ENCODE measurements at regions not wholly inside any gene's neighbourhood (a gene's known extent, or its start where the extent isn't known, plus 50 kb on each side); places are given as distances from the start of the nearest gene placed in this dataset.

DNA sequence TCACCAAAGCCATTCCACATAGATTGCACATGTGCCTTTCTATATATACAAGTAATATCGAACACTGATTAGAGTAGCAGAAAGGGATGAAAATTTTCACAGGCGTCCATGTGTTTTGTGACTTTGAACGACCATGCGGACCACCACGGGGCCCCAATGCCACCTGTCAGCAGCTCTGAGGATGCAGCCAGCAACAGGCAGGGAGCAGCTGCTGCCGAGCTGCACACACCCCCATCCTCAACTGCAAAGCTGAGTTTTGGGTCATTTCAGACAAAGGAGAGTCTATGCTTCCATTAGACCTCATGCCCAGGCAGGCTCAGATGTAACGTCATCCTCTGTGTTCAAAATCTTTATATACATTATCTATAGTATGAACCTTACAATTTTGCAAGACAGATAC is 503.8 kb downstream of the IRX1 start:
- no peaks in the 10 kb centered on the region for H3K9me3 ChIP-seq (ENCODE audit: low read length)
- DNase-seq (ENCODE audit: low spot score): no peak
- no peaks in the 10 kb centered on the region for H3K9me2 ChIP-seq (ENCODE audit: insufficient read depth, low read length)
- CTCF ChIA-PET (ENCODE audit: unreplicated experiment): no interaction called here
- no peak overlapping the region for H3K27ac ChIP-seq (ENCODE audit: low read depth, low read length, poor library complexity, severe bottlenecking)
- no peak for TF ChIP-seq EZH2phosphoT487 (IDR thresholded peaks at IDR 0.05; ENCODE audit: borderline replicate concordance, low read depth, low read length)
- TF ChIP-seq, protein P1, sequence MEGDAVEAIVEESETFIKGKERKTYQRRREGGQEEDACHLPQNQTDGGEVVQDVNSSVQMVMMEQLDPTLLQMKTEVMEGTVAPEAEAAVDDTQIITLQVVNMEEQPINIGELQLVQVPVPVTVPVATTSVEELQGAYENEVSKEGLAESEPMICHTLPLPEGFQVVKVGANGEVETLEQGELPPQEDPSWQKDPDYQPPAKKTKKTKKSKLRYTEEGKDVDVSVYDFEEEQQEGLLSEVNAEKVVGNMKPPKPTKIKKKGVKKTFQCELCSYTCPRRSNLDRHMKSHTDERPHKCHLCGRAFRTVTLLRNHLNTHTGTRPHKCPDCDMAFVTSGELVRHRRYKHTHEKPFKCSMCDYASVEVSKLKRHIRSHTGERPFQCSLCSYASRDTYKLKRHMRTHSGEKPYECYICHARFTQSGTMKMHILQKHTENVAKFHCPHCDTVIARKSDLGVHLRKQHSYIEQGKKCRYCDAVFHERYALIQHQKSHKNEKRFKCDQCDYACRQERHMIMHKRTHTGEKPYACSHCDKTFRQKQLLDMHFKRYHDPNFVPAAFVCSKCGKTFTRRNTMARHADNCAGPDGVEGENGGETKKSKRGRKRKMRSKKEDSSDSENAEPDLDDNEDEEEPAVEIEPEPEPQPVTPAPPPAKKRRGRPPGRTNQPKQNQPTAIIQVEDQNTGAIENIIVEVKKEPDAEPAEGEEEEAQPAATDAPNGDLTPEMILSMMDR (conservative IDR thresholded peaks at IDR 0.05; ENCODE audit: low read length): no peak
- no peaks in the 10 kb centered on the region for H4K20me1 ChIP-seq (ENCODE audit: insufficient read depth, low read length)
- H3K36me3 ChIP-seq (ENCODE audit: insufficient read depth, low read length): no peaks in the 10 kb centered on the region
- H3K79me2 ChIP-seq (ENCODE audit: insufficient read depth, low read depth, low read length): no peaks in the 10 kb centered on the region
- H2AFZ ChIP-seq (ENCODE audit: low read length): no peak overlapping the region
- H3K4me2 ChIP-seq (ENCODE audit: low read length): no peak overlapping the region
- H3K4me3 ChIP-seq (ENCODE audit: low read depth, low read length, poor library complexity, severe bottlenecking): no peak overlapping the region
- no TSS peak for BruUV-seq (replicated peaks)
- intact Hi-C loops (cut with micrococcal nuclease; ENCODE audit: unreplicated experiment): no loop called here
- H3K4me1 ChIP-seq (ENCODE audit: insufficient read depth, low read length, poor library complexity, severe bottlenecking): no peaks in the 10 kb centered on the region
- POLR2A ChIA-PET: no interaction called here

DNA sequence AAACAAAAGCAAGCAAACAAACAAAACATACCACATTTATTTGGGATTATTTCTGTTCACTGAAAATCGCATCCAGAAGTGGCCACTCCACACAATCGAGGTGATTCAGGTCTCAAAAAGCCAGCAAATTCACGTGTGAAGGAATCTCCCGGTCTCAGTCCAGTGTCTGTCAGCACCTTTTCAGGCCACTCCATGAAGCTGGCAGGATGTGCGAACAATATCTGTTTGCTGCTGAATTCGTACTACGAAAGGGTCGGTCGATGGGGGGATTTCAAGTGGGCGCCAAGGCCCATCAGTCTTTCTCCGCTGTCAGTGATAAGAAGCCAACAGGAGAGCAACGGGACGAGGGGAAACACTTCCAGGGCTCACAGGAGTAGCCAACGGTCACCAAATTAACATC is 505.1 kb downstream of the IRX1 start:
- no peaks in the 10 kb centered on the region for H3K9me3 ChIP-seq (ENCODE audit: low read length)
- H3K4me1 ChIP-seq (ENCODE audit: insufficient read depth, low read length, poor library complexity, severe bottlenecking): no peaks in the 10 kb centered on the region
- BruUV-seq (replicated peaks): no TSS peak
- ChIA-PET POLR2A (no interaction called here), CTCF (ENCODE audit: unreplicated experiment) (no interaction called here)
- H3K27ac ChIP-seq (ENCODE audit: low read depth, low read length, poor library complexity, severe bottlenecking): no peak overlapping the region
- H3K4me3 ChIP-seq (ENCODE audit: low read depth, low read length, poor library complexity, severe bottlenecking): no peak overlapping the region
- H3K36me3 ChIP-seq (ENCODE audit: insufficient read depth, low read length): no peaks in the 10 kb centered on the region
- H2AFZ ChIP-seq (ENCODE audit: low read length): no peak overlapping the region
- no peak overlapping the region for H3K4me2 ChIP-seq (ENCODE audit: low read length)
- H4K20me1 ChIP-seq (ENCODE audit: insufficient read depth, low read length): no peaks in the 10 kb centered on the region
- H3K79me2 ChIP-seq (ENCODE audit: insufficient read depth, low read depth, low read length): no peaks in the 10 kb centered on the region
- no peaks in the 10 kb centered on the region for H3K9me2 ChIP-seq (ENCODE audit: insufficient read depth, low read length)
- intact Hi-C loops (cut with micrococcal nuclease; ENCODE audit: unreplicated experiment): no loop called here
- no peak for DNase-seq (ENCODE audit: low spot score)
- TF ChIP-seq, protein P1 (conservative IDR thresholded peaks at IDR 0.05; ENCODE audit: low read length): no peak
- TF ChIP-seq EZH2phosphoT487 (IDR thresholded peaks at IDR 0.05; ENCODE audit: borderline replicate concordance, low read depth, low read length): no peak

DNA sequence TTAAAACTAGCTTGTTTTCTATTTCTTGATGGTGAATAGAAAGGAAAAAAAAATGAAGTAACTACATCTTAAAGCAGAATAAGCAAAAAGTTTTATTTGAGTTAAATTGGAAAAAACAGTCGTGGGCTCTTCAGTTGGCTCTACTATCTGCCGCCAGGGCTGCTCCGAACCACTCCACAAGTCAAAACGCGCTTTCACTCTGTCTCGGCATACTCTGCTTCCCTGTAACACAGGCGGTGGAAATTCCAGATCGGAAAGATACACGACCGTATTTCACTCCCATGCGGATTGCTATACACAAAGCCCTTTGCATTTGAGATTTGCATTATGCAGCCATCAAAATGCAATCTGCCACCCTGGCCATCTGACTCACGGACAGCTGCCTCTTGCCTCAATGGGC is 505.6 kb downstream of the IRX1 start:
- DNase-seq (ENCODE audit: low spot score): no peak
- Histone ChIP-seq H3K4me1 (ENCODE audit: insufficient read depth, low read length, poor library complexity, severe bottlenecking) (no peaks in the 10 kb centered on the region), H3K79me2 (ENCODE audit: insufficient read depth, low read depth, low read length) (no peaks in the 10 kb centered on the region), H3K4me3 (ENCODE audit: low read depth, low read length, poor library complexity, severe bottlenecking) (no peak overlapping the region), H3K9me2 (ENCODE audit: insufficient read depth, low read length) (no peaks in the 10 kb centered on the region), H3K9me3 (ENCODE audit: low read length) (no peaks in the 10 kb centered on the region), H3K36me3 (ENCODE audit: insufficient read depth, low read length) (no peaks in the 10 kb centered on the region), H3K27ac (ENCODE audit: low read depth, low read length, poor library complexity, severe bottlenecking) (no peak overlapping the region), H2AFZ (ENCODE audit: low read length) (no peak overlapping the region), H4K20me1 (ENCODE audit: insufficient read depth, low read length) (no peaks in the 10 kb centered on the region), H3K4me2 (ENCODE audit: low read length) (no peak overlapping the region)
- intact Hi-C loops (cut with micrococcal nuclease; ENCODE audit: unreplicated experiment): no loop called here
- POLR2A ChIA-PET: interaction anchor here (0.6 to 0.7 kb wide), 2 partner anchors 23 to 409 kb away, joined by 3 read pairs; no protein-coding TSS in a partner anchor
- no peak for TF ChIP-seq EZH2phosphoT487 (IDR thresholded peaks at IDR 0.05; ENCODE audit: borderline replicate concordance, low read depth, low read length)
- TF ChIP-seq, protein P1 (conservative IDR thresholded peaks at IDR 0.05; ENCODE audit: low read length): no peak
- BruUV-seq (replicated peaks): no TSS peak
- CTCF ChIA-PET (ENCODE audit: unreplicated experiment): no interaction called here

All from OCI-LY7 (cell line).